ENCODE measurements at regions not wholly inside any gene's neighbourhood (a gene's known extent, or its start where the extent isn't known, plus 50 kb on each side); places are given as distances from the start of the nearest gene placed in this dataset.

DNA sequence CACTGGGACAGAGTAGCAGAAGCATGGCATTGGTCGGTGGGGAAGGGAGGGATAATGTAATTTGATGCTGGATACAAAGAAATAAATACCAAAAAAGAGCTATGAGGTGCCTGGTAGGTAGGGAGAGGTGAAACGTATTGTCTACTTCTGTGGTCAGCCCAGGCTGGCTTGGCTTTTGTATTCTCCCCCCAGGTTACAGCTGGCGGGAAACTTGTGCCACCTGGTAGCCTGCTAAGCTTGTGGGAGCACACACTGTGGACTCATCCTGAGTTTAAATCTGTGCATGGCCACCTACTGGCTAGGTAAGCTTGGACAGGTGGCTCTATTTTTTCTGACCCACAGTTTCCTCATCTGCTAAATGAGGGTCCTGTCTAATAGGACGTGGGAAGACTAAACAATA, 165.2 kb upstream of the E2F8 start:
- TF ChIP-seq, protein P1, sequence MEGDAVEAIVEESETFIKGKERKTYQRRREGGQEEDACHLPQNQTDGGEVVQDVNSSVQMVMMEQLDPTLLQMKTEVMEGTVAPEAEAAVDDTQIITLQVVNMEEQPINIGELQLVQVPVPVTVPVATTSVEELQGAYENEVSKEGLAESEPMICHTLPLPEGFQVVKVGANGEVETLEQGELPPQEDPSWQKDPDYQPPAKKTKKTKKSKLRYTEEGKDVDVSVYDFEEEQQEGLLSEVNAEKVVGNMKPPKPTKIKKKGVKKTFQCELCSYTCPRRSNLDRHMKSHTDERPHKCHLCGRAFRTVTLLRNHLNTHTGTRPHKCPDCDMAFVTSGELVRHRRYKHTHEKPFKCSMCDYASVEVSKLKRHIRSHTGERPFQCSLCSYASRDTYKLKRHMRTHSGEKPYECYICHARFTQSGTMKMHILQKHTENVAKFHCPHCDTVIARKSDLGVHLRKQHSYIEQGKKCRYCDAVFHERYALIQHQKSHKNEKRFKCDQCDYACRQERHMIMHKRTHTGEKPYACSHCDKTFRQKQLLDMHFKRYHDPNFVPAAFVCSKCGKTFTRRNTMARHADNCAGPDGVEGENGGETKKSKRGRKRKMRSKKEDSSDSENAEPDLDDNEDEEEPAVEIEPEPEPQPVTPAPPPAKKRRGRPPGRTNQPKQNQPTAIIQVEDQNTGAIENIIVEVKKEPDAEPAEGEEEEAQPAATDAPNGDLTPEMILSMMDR (IDR thresholded peaks at IDR 0.05; ENCODE audit: insufficient read depth, low read length) = no peak
- no peak for TF ChIP-seq POLR2AphosphoS5 (IDR thresholded peaks at IDR 0.05; ENCODE audit: low read depth)
- TF ChIP-seq SPI1 (IDR thresholded peaks at IDR 0.05; ENCODE audit: borderline replicate concordance, low read depth) = no peak
- TF ChIP-seq, protein P2, sequence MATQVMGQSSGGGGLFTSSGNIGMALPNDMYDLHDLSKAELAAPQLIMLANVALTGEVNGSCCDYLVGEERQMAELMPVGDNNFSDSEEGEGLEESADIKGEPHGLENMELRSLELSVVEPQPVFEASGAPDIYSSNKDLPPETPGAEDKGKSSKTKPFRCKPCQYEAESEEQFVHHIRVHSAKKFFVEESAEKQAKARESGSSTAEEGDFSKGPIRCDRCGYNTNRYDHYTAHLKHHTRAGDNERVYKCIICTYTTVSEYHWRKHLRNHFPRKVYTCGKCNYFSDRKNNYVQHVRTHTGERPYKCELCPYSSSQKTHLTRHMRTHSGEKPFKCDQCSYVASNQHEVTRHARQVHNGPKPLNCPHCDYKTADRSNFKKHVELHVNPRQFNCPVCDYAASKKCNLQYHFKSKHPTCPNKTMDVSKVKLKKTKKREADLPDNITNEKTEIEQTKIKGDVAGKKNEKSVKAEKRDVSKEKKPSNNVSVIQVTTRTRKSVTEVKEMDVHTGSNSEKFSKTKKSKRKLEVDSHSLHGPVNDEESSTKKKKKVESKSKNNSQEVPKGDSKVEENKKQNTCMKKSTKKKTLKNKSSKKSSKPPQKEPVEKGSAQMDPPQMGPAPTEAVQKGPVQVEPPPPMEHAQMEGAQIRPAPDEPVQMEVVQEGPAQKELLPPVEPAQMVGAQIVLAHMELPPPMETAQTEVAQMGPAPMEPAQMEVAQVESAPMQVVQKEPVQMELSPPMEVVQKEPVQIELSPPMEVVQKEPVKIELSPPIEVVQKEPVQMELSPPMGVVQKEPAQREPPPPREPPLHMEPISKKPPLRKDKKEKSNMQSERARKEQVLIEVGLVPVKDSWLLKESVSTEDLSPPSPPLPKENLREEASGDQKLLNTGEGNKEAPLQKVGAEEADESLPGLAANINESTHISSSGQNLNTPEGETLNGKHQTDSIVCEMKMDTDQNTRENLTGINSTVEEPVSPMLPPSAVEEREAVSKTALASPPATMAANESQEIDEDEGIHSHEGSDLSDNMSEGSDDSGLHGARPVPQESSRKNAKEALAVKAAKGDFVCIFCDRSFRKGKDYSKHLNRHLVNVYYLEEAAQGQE (IDR thresholded peaks at IDR 0.05; ENCODE audit: insufficient replicate concordance, low read depth) = no peak
- TF ChIP-seq GABPA (IDR thresholded peaks at IDR 0.05; ENCODE audit: low read depth) = no peak
- no peak for DNase-seq (ENCODE audit: low read depth in 1 of 2, low spot score in 1 of 2)
- Histone ChIP-seq H3K27me3 (ENCODE audit: insufficient read depth, poor library complexity, severe bottlenecking) (no peaks in the 10 kb centered on the region), H3K4me3 (replicated peaks; ENCODE audit: insufficient read depth, low read length) (no peak overlapping the region), H3K27ac (replicated peaks) (no peak overlapping the region)

- Histone ChIP-seq H3K27ac (replicated peaks) (no peak overlapping the region), H3K4me3 (replicated peaks; ENCODE audit: insufficient read depth, low read length) (no peak overlapping the region), H3K27me3 (ENCODE audit: insufficient read depth, poor library complexity, severe bottlenecking) (no peaks in the 10 kb centered on the region)
- no peak for DNase-seq (ENCODE audit: low read depth in 1 of 2, low spot score in 1 of 2)
- TF ChIP-seq POLR2AphosphoS5 (IDR thresholded peaks at IDR 0.05; ENCODE audit: low read depth) = no peak
- no peak for TF ChIP-seq SPI1 (IDR thresholded peaks at IDR 0.05; ENCODE audit: borderline replicate concordance, low read depth)
- TF ChIP-seq, protein P2 (IDR thresholded peaks at IDR 0.05; ENCODE audit: insufficient replicate concordance, low read depth) = no peak
- TF ChIP-seq, protein P1 (IDR thresholded peaks at IDR 0.05; ENCODE audit: insufficient read depth, low read length) = no peak
- TF ChIP-seq GABPA (IDR thresholded peaks at IDR 0.05; ENCODE audit: low read depth) = no peak
Observed at GRCh38 chr11:19404787-19405186, 164.0 kb upstream of the E2F8 start.

DNA sequence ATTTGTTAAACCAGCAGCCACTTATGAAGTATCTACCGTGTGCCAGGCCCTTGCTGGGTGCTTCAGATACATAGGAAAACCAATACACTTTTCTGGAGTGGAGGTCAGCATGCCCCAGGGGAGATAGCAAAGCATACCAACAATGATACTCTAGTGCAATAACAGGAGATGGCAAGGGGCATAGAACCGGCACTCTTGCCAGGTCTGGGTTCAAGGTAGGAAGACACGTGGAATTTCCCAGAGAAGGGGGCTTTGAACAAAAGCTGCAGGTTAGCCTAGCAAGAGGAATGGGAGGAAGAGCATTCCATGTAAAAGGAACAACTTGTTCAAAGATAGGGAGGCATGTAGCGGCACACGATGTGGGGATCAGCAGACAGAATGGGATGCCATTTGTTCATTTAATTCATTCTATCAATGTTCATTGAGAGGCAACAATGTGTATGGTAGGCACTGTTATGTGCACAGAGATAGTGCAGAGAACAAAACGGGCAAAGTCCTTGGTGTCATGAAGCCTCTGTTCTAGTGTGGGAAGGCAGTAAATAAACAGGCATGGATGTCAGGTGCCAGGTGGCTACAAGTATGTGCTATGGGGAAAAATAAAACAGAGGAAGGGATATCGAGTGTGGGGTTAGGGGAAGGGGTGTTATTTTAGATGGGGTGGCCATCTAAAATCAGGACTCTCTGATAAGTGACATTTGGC, 162.6 kb upstream of the E2F8 start:
- TF ChIP-seq, protein P1 (IDR thresholded peaks at IDR 0.05; ENCODE audit: insufficient read depth, low read length) = no peak
- TF ChIP-seq SPI1 (IDR thresholded peaks at IDR 0.05; ENCODE audit: borderline replicate concordance, low read depth) (no peak), POLR2AphosphoS5 (IDR thresholded peaks at IDR 0.05; ENCODE audit: low read depth) (no peak), GABPA (IDR thresholded peaks at IDR 0.05; ENCODE audit: low read depth) (no peak)
- TF ChIP-seq, protein P2 (IDR thresholded peaks at IDR 0.05; ENCODE audit: insufficient replicate concordance, low read depth) = no peak
- DNase-seq (ENCODE audit: low read depth in 1 of 2, low spot score in 1 of 2) = no peak
- H3K27me3 ChIP-seq (ENCODE audit: insufficient read depth, poor library complexity, severe bottlenecking) = no peaks in the 10 kb centered on the region
- H3K4me3 ChIP-seq (replicated peaks; ENCODE audit: insufficient read depth, low read length) = no peak overlapping the region
- no peak overlapping the region for H3K27ac ChIP-seq (replicated peaks)

All from HL-60 (cell line).